Gastroesophageal sphincter (tissue), 4 donors: ENCODE measurements at regions not wholly inside any gene's neighbourhood (a gene's known extent, or its start where the extent isn't known, plus 50 kb on each side); places are given as distances from the start of the nearest gene placed in this dataset.

ENCODE experiments used
- ATAC-seq: fragments of 150-250 bp; one replicate; pipeline ENCODE4 v1.9.1; 2016; ENCODE audit warnings: mild to moderate bottlenecking, moderate library complexity
- H3K27ac ChIP-seq, 4 donors: fragments of 200-600 bp; sonication (generic) in 3 of 4; 1 replicate in 3 of 4; 2 replicates in 1 of 4; pipeline ENCODE4 v1.5.1; 2016 to 2019
- H3K27me3 ChIP-seq: fragments of 200-600 bp; sonication (generic); one replicate; pipeline ENCODE4 v1.5.1; 2019
- H3K36me3 ChIP-seq, 2 donors: fragments of 200-600 bp; sonication (generic); one replicate each; pipeline ENCODE4 v1.5.1; 2019; ENCODE audit warnings: control low read depth in 1 of 2
- H3K4me1 ChIP-seq, 3 donors: fragments of 200-600 bp; sonication (generic); 1 replicate in 2 of 3; 2 replicates in 1 of 3; pipeline ENCODE4 v1.5.1; 2016 to 2019; ENCODE audit warnings: control low read depth in 2 of 3
- H3K4me3 ChIP-seq, 2 donors: fragments of 200-600 bp; sonication (generic); one replicate each; pipeline ENCODE4 v1.5.1; 2019; ENCODE audit warnings: mild to moderate bottlenecking in 1 of 2, moderate library complexity in 1 of 2
- H3K9me3 ChIP-seq, 3 donors: fragments of 200-600 bp; sonication (generic); one replicate each; pipeline ENCODE4 v1.5.1; 2017 to 2019; ENCODE audit warnings: control low read depth in 2 of 3
- EP300 ChIP-seq: sonication (generic); formaldehyde crosslinking; IDR thresholded peaks from one replicate; pipeline ENCODE4 v1.6.1; 2017; ENCODE audit warnings: antibody characterized with exemption, mild to moderate bottlenecking
- POLR2A ChIP-seq, 2 donors: fragments of 450-650 bp; IDR thresholded peaks; one replicate each; pipeline ENCODE4 v1.6.1; 2017; ENCODE audit warnings: antibody characterized with exemption in 2 of 2, mild to moderate bottlenecking in 2 of 2, moderate library complexity in 1 of 2
- POLR2AphosphoS5 ChIP-seq: sonication (generic); formaldehyde crosslinking; IDR thresholded peaks from one replicate; pipeline ENCODE4 v1.6.1; 2017; ENCODE audit warnings: antibody characterized with exemption
- WGBS, 2 donors: methylation state at CpG; one replicate each; pipeline ENCODE4 v1.1.5; 2018; ENCODE audit warnings: low coverage in 1 of 2; 5-methylcytosine and 5-hydroxymethylcytosine counted together
- TF ChIP-seq, protein P1 (sequence below), 4 experiments: fragments of 200-600 bp in 2 of 4; fragments of 450-650 bp in 2 of 4; sonication (generic) in 1 of 4; IDR thresholded peaks; one replicate each; pipeline ENCODE4 v1.5.1; 2017 to 2019; ENCODE audit warnings: antibody characterized with exemption in 4 of 4, mild to moderate bottlenecking in 2 of 4, moderate library complexity in 2 of 4

GRCh38 chr19:28333909-28334308 lies 879.0 kb downstream of the UQCRFS1 start:
- ATAC-seq: no peak
- H3K36me3 ChIP-seq: no peaks in the 10 kb centered on the region
- H3K4me1 ChIP-seq: no peaks in the 10 kb centered on the region
- 69 to 73% methylated on average over 2 of the region's 5 CpGs for WGBS, 2 donors
- H3K9me3 ChIP-seq: peaks cover 0 to 21% (median 0%) of the 10 kb centered on the region in 3 donors
- TF ChIP-seq, protein P1, sequence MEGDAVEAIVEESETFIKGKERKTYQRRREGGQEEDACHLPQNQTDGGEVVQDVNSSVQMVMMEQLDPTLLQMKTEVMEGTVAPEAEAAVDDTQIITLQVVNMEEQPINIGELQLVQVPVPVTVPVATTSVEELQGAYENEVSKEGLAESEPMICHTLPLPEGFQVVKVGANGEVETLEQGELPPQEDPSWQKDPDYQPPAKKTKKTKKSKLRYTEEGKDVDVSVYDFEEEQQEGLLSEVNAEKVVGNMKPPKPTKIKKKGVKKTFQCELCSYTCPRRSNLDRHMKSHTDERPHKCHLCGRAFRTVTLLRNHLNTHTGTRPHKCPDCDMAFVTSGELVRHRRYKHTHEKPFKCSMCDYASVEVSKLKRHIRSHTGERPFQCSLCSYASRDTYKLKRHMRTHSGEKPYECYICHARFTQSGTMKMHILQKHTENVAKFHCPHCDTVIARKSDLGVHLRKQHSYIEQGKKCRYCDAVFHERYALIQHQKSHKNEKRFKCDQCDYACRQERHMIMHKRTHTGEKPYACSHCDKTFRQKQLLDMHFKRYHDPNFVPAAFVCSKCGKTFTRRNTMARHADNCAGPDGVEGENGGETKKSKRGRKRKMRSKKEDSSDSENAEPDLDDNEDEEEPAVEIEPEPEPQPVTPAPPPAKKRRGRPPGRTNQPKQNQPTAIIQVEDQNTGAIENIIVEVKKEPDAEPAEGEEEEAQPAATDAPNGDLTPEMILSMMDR (IDR thresholded peaks at IDR 0.05): no peak
- TF ChIP-seq EP300 (no peak), POLR2AphosphoS5 (no peak), POLR2A (IDR thresholded peaks at IDR 0.05) (no peak)
- no peak overlapping the region for H3K4me3 ChIP-seq
- no peak overlapping the region for H3K27ac ChIP-seq
- H3K27me3 ChIP-seq: peaks cover 1% of the 10 kb centered on the region

DNA sequence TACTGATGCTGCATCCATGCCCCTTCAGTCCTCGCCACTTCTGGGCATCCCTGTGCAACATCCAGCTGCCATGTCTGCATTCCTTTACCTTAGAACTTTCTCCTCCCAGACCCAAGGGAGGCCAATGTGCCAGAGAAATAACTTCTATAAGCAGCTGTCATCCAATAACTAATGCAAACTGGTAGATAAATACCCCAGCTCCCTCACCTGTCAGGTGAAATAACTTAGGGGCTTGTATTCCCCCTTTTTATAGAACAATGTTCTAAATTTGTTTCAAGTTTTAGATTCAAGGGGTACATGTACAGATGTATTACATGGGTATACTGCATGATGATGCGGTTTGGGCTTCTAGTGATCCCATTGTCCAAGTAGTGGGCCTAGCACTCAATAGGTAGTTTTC lies 880.1 kb downstream of the UQCRFS1 start:
- Histone ChIP-seq H3K4me3 (no peak overlapping the region), H3K27me3 (peaks cover 11% of the 10 kb centered on the region), H3K9me3 (peaks cover 0 to 12% (median 0%) of the 10 kb centered on the region in 3 donors), H3K4me1 (no peaks in the 10 kb centered on the region), H3K36me3 (no peaks in the 10 kb centered on the region), H3K27ac (no peak overlapping the region)
- ATAC-seq: no peak
- TF ChIP-seq POLR2AphosphoS5 (no peak), POLR2A (IDR thresholded peaks at IDR 0.05) (no peak), EP300 (no peak)
- TF ChIP-seq, protein P1 (IDR thresholded peaks at IDR 0.05): no peak
- 83 to 88% methylated on average over 1 to 2 of the region's 2 CpGs for WGBS, 2 donors

- H3K9me3 ChIP-seq: peaks cover 0 to 7% (median 0%) of the 10 kb centered on the region in 3 donors
- TF ChIP-seq POLR2AphosphoS5 (no peak), EP300 (no peak), POLR2A (IDR thresholded peaks at IDR 0.05) (no peak)
- TF ChIP-seq, protein P1 (IDR thresholded peaks at IDR 0.05): no peak
- no peak overlapping the region for H3K27ac ChIP-seq
- H3K36me3 ChIP-seq: no peaks in the 10 kb centered on the region
- H3K4me1 ChIP-seq: no peaks in the 10 kb centered on the region
- WGBS, 2 donors: 43 to 45% methylated on average over 1 of the region's 3 CpGs
- no peak overlapping the region for H3K4me3 ChIP-seq
- no peak for ATAC-seq
- H3K27me3 ChIP-seq: peaks cover 16% of the 10 kb centered on the region
These were observed 880.6 kb downstream of the UQCRFS1 start for GRCh38 chr19:28332351-28332750.

GRCh38 chr19:28331596-28331995 lies 881.4 kb downstream of the UQCRFS1 start:
- Histone ChIP-seq H3K27ac (no peak overlapping the region), H3K9me3 (peaks cover 0 to 7% (median 0%) of the 10 kb centered on the region in 3 donors), H3K27me3 (peaks cover 20% of the 10 kb centered on the region), H3K4me1 (no peaks in the 10 kb centered on the region), H3K36me3 (no peaks in the 10 kb centered on the region), H3K4me3 (no peak overlapping the region)
- WGBS, 2 donors: 0 to 21% methylated on average over 3 to 6 of the region's 7 CpGs
- ATAC-seq: no peak
- TF ChIP-seq, protein P1 (IDR thresholded peaks at IDR 0.05): no peak
- TF ChIP-seq EP300: no peak
- no peak for TF ChIP-seq POLR2AphosphoS5
- no peak for TF ChIP-seq POLR2A (IDR thresholded peaks at IDR 0.05)

DNA sequence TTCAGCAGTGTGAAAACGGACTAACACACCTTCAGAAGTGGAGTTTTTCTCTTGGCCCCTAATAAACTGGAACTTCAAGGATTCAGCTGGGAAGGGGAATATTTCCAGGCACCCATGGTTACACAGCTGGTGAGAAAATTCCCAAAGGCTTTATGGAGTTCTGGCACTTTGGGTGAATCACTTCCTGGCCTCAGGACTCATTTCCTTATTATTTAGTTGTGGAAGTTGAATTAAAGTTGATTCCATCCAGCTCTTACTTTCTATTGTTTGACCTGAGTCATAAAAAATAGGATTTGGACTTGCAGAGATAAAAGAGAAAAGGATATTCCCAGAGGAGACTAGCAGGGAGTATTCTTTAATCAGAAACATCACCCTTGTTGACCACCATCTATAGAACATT lies 882.1 kb downstream of the UQCRFS1 start:
- H3K27me3 ChIP-seq: peaks cover 20% of the 10 kb centered on the region
- TF ChIP-seq, protein P1 (IDR thresholded peaks at IDR 0.05): no peak
- TF ChIP-seq EP300: no peak
- no peak for TF ChIP-seq POLR2A (IDR thresholded peaks at IDR 0.05)
- TF ChIP-seq POLR2AphosphoS5: no peak
- no peaks in the 10 kb centered on the region for H3K4me1 ChIP-seq
- WGBS, 2 donors: 33 to 60% methylated on average over 1 of the region's 1 CpG
- no peak for ATAC-seq
- no peak overlapping the region for H3K27ac ChIP-seq
- H3K9me3 ChIP-seq: peaks cover 0 to 7% (median 0%) of the 10 kb centered on the region in 3 donors
- H3K4me3 ChIP-seq: no peak overlapping the region
- H3K36me3 ChIP-seq: no peaks in the 10 kb centered on the region
